ENCODE measurements at regions not wholly inside any gene's neighbourhood (a gene's known extent, or its start where the extent isn't known, plus 50 kb on each side); places are given as distances from the start of the nearest gene placed in this dataset.

DNA sequence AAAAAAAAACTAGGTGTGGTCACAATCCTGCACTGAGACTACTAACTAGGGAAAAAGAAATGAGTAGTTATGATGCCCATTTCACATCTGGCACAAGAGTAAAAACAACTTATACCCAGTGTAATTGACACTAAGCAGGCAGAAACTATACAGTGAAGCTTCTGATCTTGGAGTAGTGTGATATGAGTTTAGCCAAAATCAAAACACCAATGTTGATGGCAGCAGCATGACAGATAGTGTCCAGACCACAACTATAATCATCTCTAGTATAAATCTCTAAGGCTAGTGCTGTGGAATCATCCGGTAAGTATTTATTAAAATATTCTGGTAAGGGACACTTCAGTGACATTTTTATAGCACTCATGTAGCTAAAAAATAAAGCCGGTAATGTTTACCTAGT is 108.5 kb upstream of the EPHA6 start:
- no peaks in the 10 kb centered on the region for H3K27me3 Mint-ChIP-seq (ENCODE audit: low read depth)
- H3K4me3 Mint-ChIP-seq, result no peak overlapping the region

DNA sequence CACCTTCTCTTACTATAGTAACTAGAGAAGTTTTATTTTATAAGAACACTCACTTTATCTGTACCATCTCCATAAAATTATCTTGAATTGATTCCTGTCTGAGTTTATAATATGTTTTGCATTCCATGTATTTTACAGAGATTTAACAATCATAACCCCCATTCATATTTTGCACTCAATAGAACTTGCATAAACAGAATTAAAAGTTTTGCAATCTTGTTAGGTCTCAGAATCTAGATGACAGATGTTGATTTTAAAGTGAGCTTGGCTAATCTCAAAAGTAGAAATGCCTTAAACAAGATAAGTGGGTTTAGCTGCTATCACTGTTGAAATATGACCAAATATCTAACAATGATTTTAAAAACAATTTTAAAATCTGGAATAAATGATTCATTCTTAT is 107.9 kb upstream of the EPHA6 start:
- no peaks in the 10 kb centered on the region for H3K27me3 Mint-ChIP-seq (ENCODE audit: low read depth)
- TF ChIP-seq, protein P1, sequence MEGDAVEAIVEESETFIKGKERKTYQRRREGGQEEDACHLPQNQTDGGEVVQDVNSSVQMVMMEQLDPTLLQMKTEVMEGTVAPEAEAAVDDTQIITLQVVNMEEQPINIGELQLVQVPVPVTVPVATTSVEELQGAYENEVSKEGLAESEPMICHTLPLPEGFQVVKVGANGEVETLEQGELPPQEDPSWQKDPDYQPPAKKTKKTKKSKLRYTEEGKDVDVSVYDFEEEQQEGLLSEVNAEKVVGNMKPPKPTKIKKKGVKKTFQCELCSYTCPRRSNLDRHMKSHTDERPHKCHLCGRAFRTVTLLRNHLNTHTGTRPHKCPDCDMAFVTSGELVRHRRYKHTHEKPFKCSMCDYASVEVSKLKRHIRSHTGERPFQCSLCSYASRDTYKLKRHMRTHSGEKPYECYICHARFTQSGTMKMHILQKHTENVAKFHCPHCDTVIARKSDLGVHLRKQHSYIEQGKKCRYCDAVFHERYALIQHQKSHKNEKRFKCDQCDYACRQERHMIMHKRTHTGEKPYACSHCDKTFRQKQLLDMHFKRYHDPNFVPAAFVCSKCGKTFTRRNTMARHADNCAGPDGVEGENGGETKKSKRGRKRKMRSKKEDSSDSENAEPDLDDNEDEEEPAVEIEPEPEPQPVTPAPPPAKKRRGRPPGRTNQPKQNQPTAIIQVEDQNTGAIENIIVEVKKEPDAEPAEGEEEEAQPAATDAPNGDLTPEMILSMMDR (conservative IDR thresholded peaks at IDR 0.05), result no peak

More for the DNA sequence above, 108.5 kb upstream of the EPHA6 start:
- Mint-ChIP-seq H3K9me3 (no peaks in the 10 kb centered on the region), H3K36me3 (ENCODE audit: low read depth) (no peaks in the 10 kb centered on the region), H3K4me1 (no peaks in the 10 kb centered on the region), H3K27ac (ENCODE audit: unreplicated experiment) (no peak overlapping the region)
- TF ChIP-seq, protein P1 (conservative IDR thresholded peaks at IDR 0.05), result no peak
- DNase-seq (ENCODE audit: low read depth, low spot score), result no peak

DNA sequence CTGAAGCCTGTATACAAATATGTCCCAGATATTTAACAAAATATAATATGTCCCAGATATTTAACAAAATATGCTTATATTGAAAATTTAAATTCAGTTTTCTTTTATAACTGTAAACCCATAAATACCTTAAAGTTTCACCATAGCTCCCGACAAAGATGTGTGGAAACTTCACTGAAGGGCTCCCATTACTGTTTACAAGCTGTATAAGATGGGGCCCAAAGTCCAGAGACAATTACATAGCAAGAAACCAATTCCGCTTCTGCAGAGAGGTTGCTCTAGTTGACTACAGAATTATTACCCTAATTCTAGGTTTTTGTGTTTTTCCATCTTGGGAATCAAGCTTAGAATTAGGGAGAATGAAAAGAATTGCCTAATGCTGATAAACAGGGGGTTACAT is 102.6 kb upstream of the EPHA6 start:
- Mint-ChIP-seq H3K36me3 (ENCODE audit: low read depth) (no peaks in the 10 kb centered on the region), H3K27ac (ENCODE audit: unreplicated experiment) (no peak overlapping the region), H3K4me3 (no peak overlapping the region), H3K9me3 (peaks cover 5% of the 10 kb centered on the region), H3K27me3 (ENCODE audit: low read depth) (no peaks in the 10 kb centered on the region), H3K4me1 (no peaks in the 10 kb centered on the region)
- no peak for DNase-seq (ENCODE audit: low read depth, low spot score)
- TF ChIP-seq, protein P1 (conservative IDR thresholded peaks at IDR 0.05), result no peak

More for the DNA sequence above, 107.9 kb upstream of the EPHA6 start:
- Mint-ChIP-seq H3K27ac (ENCODE audit: unreplicated experiment) (no peak overlapping the region), H3K4me1 (no peaks in the 10 kb centered on the region), H3K4me3 (no peak overlapping the region), H3K9me3 (no peaks in the 10 kb centered on the region), H3K36me3 (ENCODE audit: low read depth) (no peaks in the 10 kb centered on the region)
- no peak for DNase-seq (ENCODE audit: low read depth, low spot score)

DNA sequence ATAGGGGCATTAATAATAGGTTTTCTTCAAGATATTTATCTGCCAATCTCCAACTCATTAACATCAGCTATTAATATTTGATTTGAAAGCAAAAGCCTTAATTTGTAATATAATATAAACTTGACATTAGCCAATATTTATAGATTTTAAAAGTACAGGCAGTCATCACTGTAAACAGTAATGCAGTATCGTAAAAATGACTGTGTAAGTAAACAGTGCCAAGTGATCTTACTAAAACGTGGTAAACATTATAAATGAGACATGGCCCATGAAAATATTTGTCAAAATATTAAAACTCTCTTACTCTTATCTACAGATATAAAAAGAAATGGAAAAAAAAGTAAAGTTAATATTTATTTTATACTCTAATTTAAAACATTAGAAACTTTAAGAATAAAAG is 101.6 kb upstream of the EPHA6 start:
- Mint-ChIP-seq H3K4me1 (no peaks in the 10 kb centered on the region), H3K36me3 (ENCODE audit: low read depth) (no peaks in the 10 kb centered on the region), H3K27ac (ENCODE audit: unreplicated experiment) (no peak overlapping the region), H3K4me3 (no peak overlapping the region), H3K27me3 (ENCODE audit: low read depth) (no peaks in the 10 kb centered on the region), H3K9me3 (peaks cover 5% of the 10 kb centered on the region)
- DNase-seq (ENCODE audit: low read depth, low spot score), result no peak
- TF ChIP-seq, protein P1 (conservative IDR thresholded peaks at IDR 0.05), result no peak

DNA sequence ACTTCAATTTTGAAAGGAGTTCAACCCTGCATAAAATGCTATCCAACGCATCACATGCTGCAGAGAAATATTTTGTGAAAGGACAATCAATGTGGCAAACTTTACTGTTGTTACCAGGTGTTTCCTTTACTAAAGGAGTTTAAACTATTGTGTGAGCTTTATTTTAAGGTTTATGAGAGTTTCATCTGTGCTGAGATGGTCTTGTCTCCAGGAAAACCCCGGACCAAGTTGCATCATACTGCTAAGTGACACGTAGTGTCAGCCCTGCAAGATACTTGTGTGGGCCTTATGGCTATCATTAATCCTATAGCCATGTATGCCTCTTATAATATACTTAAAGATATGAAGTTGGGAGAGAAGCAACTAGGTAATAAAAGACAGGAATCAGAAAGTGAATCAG is 94.5 kb upstream of the EPHA6 start:
- Mint-ChIP-seq H3K9me3 (peaks cover 4% of the 10 kb centered on the region), H3K27me3 (ENCODE audit: low read depth) (no peaks in the 10 kb centered on the region), H3K27ac (ENCODE audit: unreplicated experiment) (no peak overlapping the region), H3K4me1 (no peaks in the 10 kb centered on the region), H3K36me3 (ENCODE audit: low read depth) (no peaks in the 10 kb centered on the region), H3K4me3 (no peak overlapping the region)
- TF ChIP-seq, protein P1 (conservative IDR thresholded peaks at IDR 0.05), result no peak
- no peak for DNase-seq (ENCODE audit: low read depth, low spot score)

DNA sequence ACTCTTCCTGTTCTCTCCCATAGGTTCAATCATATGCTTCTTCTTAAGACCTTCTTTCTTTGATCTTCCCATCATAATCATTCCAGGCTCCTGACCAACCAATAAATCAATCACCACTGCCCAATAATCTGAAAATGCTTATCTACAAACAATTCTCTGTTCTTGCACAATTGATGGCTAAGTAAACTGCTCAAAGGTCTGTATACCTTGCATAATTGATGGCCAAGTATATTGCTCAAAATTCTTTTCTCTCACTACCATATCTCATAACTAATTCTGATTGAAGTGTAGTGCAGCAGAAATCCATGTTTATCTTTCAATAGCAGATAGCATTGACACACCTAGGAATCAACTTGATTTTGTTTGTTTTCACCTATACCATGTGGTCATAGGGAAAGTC is 83.4 kb upstream of the EPHA6 start:
- H3K27ac Mint-ChIP-seq (ENCODE audit: unreplicated experiment), result no peak overlapping the region
- peaks cover 17% of the 10 kb centered on the region for H3K4me1 Mint-ChIP-seq
- H3K4me3 Mint-ChIP-seq, result no peak overlapping the region
- no peaks in the 10 kb centered on the region for H3K36me3 Mint-ChIP-seq (ENCODE audit: low read depth)
- H3K9me3 Mint-ChIP-seq, result no peaks in the 10 kb centered on the region
- TF ChIP-seq, protein P1 (conservative IDR thresholded peaks at IDR 0.05), result no peak
- H3K27me3 Mint-ChIP-seq (ENCODE audit: low read depth), result no peaks in the 10 kb centered on the region
- DNase-seq (ENCODE audit: low read depth, low spot score), result no peak
